ENCODE measurements at regions not wholly inside any gene's neighbourhood (a gene's known extent, or its start where the extent isn't known, plus 50 kb on each side); places are given as distances from the start of the nearest gene placed in this dataset.
"Not testable (repeated sequence)": the region's sequence is repeated elsewhere in the genome, so short reads cannot be mapped to it uniquely, and the experiment has no call there.

DNA sequence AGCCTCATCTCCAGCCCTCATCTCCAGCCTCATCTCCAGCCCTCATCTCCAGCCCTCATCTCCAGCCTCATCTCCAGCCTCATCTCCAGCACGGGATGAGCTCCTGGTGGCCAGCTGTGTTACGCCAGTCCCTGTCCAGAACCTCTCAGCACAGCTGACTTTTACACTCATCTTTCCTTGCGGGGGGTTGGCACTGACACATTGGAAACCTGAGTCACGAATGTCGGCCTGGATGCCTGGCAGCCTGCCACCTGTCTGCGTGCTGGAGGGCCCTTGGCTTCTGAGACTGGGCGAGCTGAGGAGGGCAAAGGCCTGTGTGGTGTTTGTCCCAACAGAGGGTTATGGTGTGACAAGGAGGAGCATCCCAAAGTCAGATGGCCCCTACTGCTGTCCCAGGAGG lies 66.1 kb upstream of the HGFAC start:
- H3K27me3 Mint-ChIP-seq (ENCODE audit: insufficient read depth): no peaks in the 10 kb centered on the region
- H3K27ac Mint-ChIP-seq: no peak overlapping the region
- Histone ChIP-seq H3K27me3 (ENCODE audit: control insufficient read depth, insufficient read depth, low read length, poor library complexity, severe bottlenecking) (no peaks in the 10 kb centered on the region), H3K9ac (ENCODE audit: extremely low read depth, low read length, poor library complexity, severe bottlenecking) (no peak overlapping the region), H3K27ac (ENCODE audit: low read depth, low read length) (no peak overlapping the region), H3K9me3 (ENCODE audit: control insufficient read depth, low read length) (peaks cover 30% of the 10 kb centered on the region), H3K4me1 (ENCODE audit: control insufficient read depth, insufficient read depth, low read length) (peaks cover 13% of the 10 kb centered on the region), H3K36me3 (ENCODE audit: control insufficient read depth, insufficient read depth, low read length) (peaks cover 21% of the 10 kb centered on the region), H3K4me3 (ENCODE audit: low read length) (no peak overlapping the region)
- TF ChIP-seq, protein P1, sequence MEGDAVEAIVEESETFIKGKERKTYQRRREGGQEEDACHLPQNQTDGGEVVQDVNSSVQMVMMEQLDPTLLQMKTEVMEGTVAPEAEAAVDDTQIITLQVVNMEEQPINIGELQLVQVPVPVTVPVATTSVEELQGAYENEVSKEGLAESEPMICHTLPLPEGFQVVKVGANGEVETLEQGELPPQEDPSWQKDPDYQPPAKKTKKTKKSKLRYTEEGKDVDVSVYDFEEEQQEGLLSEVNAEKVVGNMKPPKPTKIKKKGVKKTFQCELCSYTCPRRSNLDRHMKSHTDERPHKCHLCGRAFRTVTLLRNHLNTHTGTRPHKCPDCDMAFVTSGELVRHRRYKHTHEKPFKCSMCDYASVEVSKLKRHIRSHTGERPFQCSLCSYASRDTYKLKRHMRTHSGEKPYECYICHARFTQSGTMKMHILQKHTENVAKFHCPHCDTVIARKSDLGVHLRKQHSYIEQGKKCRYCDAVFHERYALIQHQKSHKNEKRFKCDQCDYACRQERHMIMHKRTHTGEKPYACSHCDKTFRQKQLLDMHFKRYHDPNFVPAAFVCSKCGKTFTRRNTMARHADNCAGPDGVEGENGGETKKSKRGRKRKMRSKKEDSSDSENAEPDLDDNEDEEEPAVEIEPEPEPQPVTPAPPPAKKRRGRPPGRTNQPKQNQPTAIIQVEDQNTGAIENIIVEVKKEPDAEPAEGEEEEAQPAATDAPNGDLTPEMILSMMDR (conservative IDR thresholded peaks at IDR 0.05): no peak
- no peak overlapping the region for H3K4me3 Mint-ChIP-seq
- no peak for DNase-seq
- H3K9me3 Mint-ChIP-seq: peaks cover 26% of the 10 kb centered on the region
- H3K36me3 Mint-ChIP-seq (ENCODE audit: low read depth): peaks cover 38% of the 10 kb centered on the region
- 94 to 100% methylated on average over 7 of the region's 7 CpGs for WGBS, 2 experiments (ENCODE audit: insufficient coverage in 1 of 2, insufficient read length in 1 of 2)
- peaks cover 12% of the 10 kb centered on the region for H3K4me1 Mint-ChIP-seq

DNA sequence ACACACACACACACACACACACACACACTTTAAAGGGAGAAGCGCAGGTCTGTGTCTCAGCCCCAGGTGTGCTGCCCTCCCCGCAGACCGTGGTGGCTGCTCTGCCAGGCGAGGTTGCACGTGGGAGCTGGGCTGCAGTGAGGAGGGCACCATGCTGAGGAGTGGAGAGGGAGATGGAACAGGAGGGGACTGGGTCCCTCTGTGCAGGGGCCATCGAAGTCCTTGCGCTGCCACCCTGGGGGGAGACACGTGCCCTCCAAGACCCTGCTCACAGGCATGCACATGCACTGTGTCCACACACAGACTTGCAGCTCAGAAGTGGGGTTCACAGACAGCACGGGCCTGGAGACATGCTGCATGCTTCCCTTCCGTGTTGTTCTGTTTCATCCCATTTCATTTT lies 65.5 kb upstream of the HGFAC start:
- H3K9me3 ChIP-seq (ENCODE audit: control insufficient read depth, low read length): peaks cover 36% of the 10 kb centered on the region
- peaks cover 21% of the 10 kb centered on the region for H3K36me3 ChIP-seq (ENCODE audit: control insufficient read depth, insufficient read depth, low read length)
- H3K27me3 ChIP-seq (ENCODE audit: control insufficient read depth, insufficient read depth, low read length, poor library complexity, severe bottlenecking): no peaks in the 10 kb centered on the region
- no peak overlapping the region for H3K27ac ChIP-seq (ENCODE audit: low read depth, low read length)
- peaks cover 8% of the 10 kb centered on the region for H3K4me1 ChIP-seq (ENCODE audit: control insufficient read depth, insufficient read depth, low read length)
- Mint-ChIP-seq H3K4me1 (peaks cover 7% of the 10 kb centered on the region), H3K27ac (no peak overlapping the region), H3K36me3 (ENCODE audit: low read depth) (peaks cover 44% of the 10 kb centered on the region), H3K9me3 (peaks cover 31% of the 10 kb centered on the region), H3K4me3 (no peak overlapping the region), H3K27me3 (ENCODE audit: insufficient read depth) (no peaks in the 10 kb centered on the region)
- 93 to 100% methylated on average over 1 to 10 of the region's 10 CpGs for WGBS, 2 experiments (ENCODE audit: insufficient coverage in 1 of 2, insufficient read length in 1 of 2)
- TF ChIP-seq, protein P1 (conservative IDR thresholded peaks at IDR 0.05): no peak
- H3K4me3 ChIP-seq (ENCODE audit: low read length): no peak overlapping the region
- DNase-seq: no peak
- H3K9ac ChIP-seq (ENCODE audit: extremely low read depth, low read length, poor library complexity, severe bottlenecking): no peak overlapping the region

DNA sequence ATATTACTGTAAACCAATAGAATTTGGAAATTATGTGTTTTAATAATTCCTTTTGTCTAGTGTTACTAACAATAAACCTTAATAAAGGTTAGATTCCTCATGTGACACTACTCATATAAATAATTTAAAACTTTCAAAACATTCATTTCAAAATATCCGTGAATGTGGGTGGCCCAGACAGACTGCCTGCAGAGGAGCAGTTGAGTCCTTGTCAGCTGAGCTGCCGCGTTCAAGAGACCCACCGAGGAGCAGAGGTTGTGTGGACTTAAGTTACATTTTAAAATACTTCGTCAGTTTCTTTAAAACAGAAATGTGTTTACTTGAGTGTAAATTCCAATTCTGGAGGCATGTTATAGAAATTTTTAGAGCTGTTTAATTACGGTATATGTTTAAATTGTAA lies 64.2 kb upstream of the HGFAC start:
- H3K27ac ChIP-seq (ENCODE audit: low read depth, low read length): no peak overlapping the region
- Mint-ChIP-seq H3K27ac (no peak overlapping the region), H3K4me1 (no peaks in the 10 kb centered on the region), H3K36me3 (ENCODE audit: low read depth) (peaks cover 48% of the 10 kb centered on the region), H3K4me3 (no peak overlapping the region), H3K9me3 (peaks cover 35% of the 10 kb centered on the region), H3K27me3 (ENCODE audit: insufficient read depth) (no peaks in the 10 kb centered on the region)
- no peak for DNase-seq
- H3K4me1 ChIP-seq (ENCODE audit: control insufficient read depth, insufficient read depth, low read length): no peaks in the 10 kb centered on the region
- H3K36me3 ChIP-seq (ENCODE audit: control insufficient read depth, insufficient read depth, low read length): peaks cover 21% of the 10 kb centered on the region
- no peak overlapping the region for H3K4me3 ChIP-seq (ENCODE audit: low read length)
- no peaks in the 10 kb centered on the region for H3K27me3 ChIP-seq (ENCODE audit: control insufficient read depth, insufficient read depth, low read length, poor library complexity, severe bottlenecking)
- peaks cover 37% of the 10 kb centered on the region for H3K9me3 ChIP-seq (ENCODE audit: control insufficient read depth, low read length)
- TF ChIP-seq, protein P1 (conservative IDR thresholded peaks at IDR 0.05): no peak
- 94 to 97% methylated on average over 5 to 6 of the region's 6 CpGs for WGBS, 2 experiments (ENCODE audit: insufficient coverage in 1 of 2, insufficient read length in 1 of 2)
- no peak overlapping the region for H3K9ac ChIP-seq (ENCODE audit: extremely low read depth, low read length, poor library complexity, severe bottlenecking)

GRCh38 chr4:3380336-3380735 lies 61.4 kb upstream of the HGFAC start:
- peaks cover 21% of the 10 kb centered on the region for H3K36me3 ChIP-seq (ENCODE audit: control insufficient read depth, insufficient read depth, low read length)
- H3K4me3 Mint-ChIP-seq; H3K27ac ChIP-seq (ENCODE audit: low read depth, low read length); H3K4me3 ChIP-seq (ENCODE audit: low read length); H3K4me1 ChIP-seq (ENCODE audit: control insufficient read depth, insufficient read depth, low read length); H3K27ac Mint-ChIP-seq; H3K4me1 Mint-ChIP-seq; H3K9ac ChIP-seq (ENCODE audit: extremely low read depth, low read length, poor library complexity, severe bottlenecking); DNase-seq; H3K27me3 ChIP-seq (ENCODE audit: control insufficient read depth, insufficient read depth, low read length, poor library complexity, severe bottlenecking); H3K27me3 Mint-ChIP-seq (ENCODE audit: insufficient read depth): not testable (repeated sequence)
- Mint-ChIP-seq H3K36me3 (ENCODE audit: low read depth) (peaks cover 44% of the 10 kb centered on the region), H3K9me3 (peaks cover 35% of the 10 kb centered on the region)
- peaks cover 37% of the 10 kb centered on the region for H3K9me3 ChIP-seq (ENCODE audit: control insufficient read depth, low read length)
- 97 to 100% methylated on average over 1 to 3 of the region's 3 CpGs for WGBS, 2 experiments (ENCODE audit: insufficient coverage in 1 of 2, insufficient read length in 1 of 2)
